ENCODE measurements at regions not wholly inside any gene's neighbourhood (a gene's known extent, or its start where the extent isn't known, plus 50 kb on each side); places are given as distances from the start of the nearest gene placed in this dataset.

GRCh38 chr16:26189536-26189935 lies 497.8 kb downstream of the HS3ST4 start:
- DNase-seq: no peak

GRCh38 chr16:26194526-26194925 lies 502.8 kb downstream of the HS3ST4 start:
- no peak for DNase-seq

- no peak for DNase-seq
These were observed 503.5 kb downstream of the HS3ST4 start for GRCh38 chr16:26195225-26195624.

GRCh38 chr16:26196310-26196709 lies 504.6 kb downstream of the HS3ST4 start:
- DNase-seq: no peak

GRCh38 chr16:26196802-26197201 lies 505.0 kb downstream of the HS3ST4 start:
- no peak for DNase-seq

GRCh38 chr16:26197707-26198106 lies 505.9 kb downstream of the HS3ST4 start:
- no peak for DNase-seq

GRCh38 chr16:26198221-26198620 lies 506.5 kb downstream of the HS3ST4 start:
- DNase-seq: no peak

- DNase-seq: no peak
These were observed 512.4 kb downstream of the HS3ST4 start for GRCh38 chr16:26204138-26204537.

- DNase-seq: no peak
These were observed 519.8 kb downstream of the HS3ST4 start for GRCh38 chr16:26211542-26211941.

GRCh38 chr16:26212599-26212998 lies 520.8 kb downstream of the HS3ST4 start:
- DNase-seq: no peak

- no peak for DNase-seq
These were observed 522.9 kb downstream of the HS3ST4 start for GRCh38 chr16:26214581-26215174.

GRCh38 chr16:26220894-26221293 lies 529.1 kb downstream of the HS3ST4 start:
- no peak for DNase-seq

GRCh38 chr16:26231647-26232046 lies 539.9 kb downstream of the HS3ST4 start:
- no peak for DNase-seq

- no peak for DNase-seq
These were observed 549.0 kb downstream of the HS3ST4 start for GRCh38 chr16:26240807-26241206.

GRCh38 chr16:26247063-26247462 lies 555.3 kb downstream of the HS3ST4 start:
- DNase-seq: no peak

- no peak for DNase-seq
These were observed 560.8 kb downstream of the HS3ST4 start for GRCh38 chr16:26252598-26252997.

GRCh38 chr16:26261621-26262020 lies 569.9 kb downstream of the HS3ST4 start:
- DNase-seq: no peak

GRCh38 chr16:26263406-26263805 lies 571.6 kb downstream of the HS3ST4 start:
- DNase-seq: no peak

- DNase-seq: no peak
These were observed 575.9 kb downstream of the HS3ST4 start for GRCh38 chr16:26267641-26268040.

- no peak for DNase-seq
These were observed 577.9 kb downstream of the HS3ST4 start for GRCh38 chr16:26269673-26270072.

- no peak for DNase-seq
These were observed 581.8 kb downstream of the HS3ST4 start for GRCh38 chr16:26273607-26274006.

- no peak for DNase-seq
These were observed 583.3 kb downstream of the HS3ST4 start for GRCh38 chr16:26275021-26275590.

GRCh38 chr16:26276289-26276688 lies 584.5 kb downstream of the HS3ST4 start:
- no peak for DNase-seq

GRCh38 chr16:26281381-26282110 lies 589.8 kb downstream of the HS3ST4 start:
- no peak for DNase-seq

Data from fibroblast of skin of right biceps (primary cell).